NB4 (cell line): ENCODE measurements at regions not wholly inside any gene's neighbourhood (a gene's known extent, or its start where the extent isn't known, plus 50 kb on each side); places are given as distances from the start of the nearest gene placed in this dataset.

Source experiments
- CTCF ChIP-seq: IDR thresholded peaks from one replicate; pipeline ENCODE4 v1.5.1; 2012; ENCODE audit warnings: low read depth, low read length
- MAX ChIP-seq: IDR thresholded peaks from 2 replicates; pipeline ENCODE4 v1.6.1; 2011; ENCODE audit warnings: low read depth, low read length
- MYC ChIP-seq: IDR thresholded peaks from 2 replicates; pipeline ENCODE4 v1.6.1; 2011; ENCODE audit warnings: low read depth, low read length
- POLR2A ChIP-seq: IDR thresholded peaks from 2 replicates; pipeline ENCODE4 v1.6.1; 2011; ENCODE audit warnings: mild to moderate bottlenecking; ENCODE audit not compliant: insufficient read length; ENCODE audit errors: extremely low read depth

- TF ChIP-seq CTCF (no peak), POLR2A (no peak), MAX (no peak), MYC (no peak)
Measured at GRCh38 chr3:166422556-166422955, 585.3 kb upstream of the BCHE start.
